DMS79 (cell line): ENCODE measurements at regions not wholly inside any gene's neighbourhood (a gene's known extent, or its start where the extent isn't known, plus 50 kb on each side); places are given as distances from the start of the nearest gene placed in this dataset.

Experiments
- DNase-seq: peaks from one replicate; lab custom pipeline; 2025; lab: John Stamatoyannopoulos, UW

- DNase-seq: peak; percentile 82
These were observed 234.4 kb upstream of the TBL1XR1 start for GRCh38 chr3:177431525-177432176.

- DNase-seq: no peak
These were observed 238.0 kb upstream of the TBL1XR1 start for GRCh38 chr3:177435301-177435700.

GRCh38 chr3:177437513-177438337 lies 240.4 kb upstream of the TBL1XR1 start:
- DNase-seq: no peak

- no peak for DNase-seq
These were observed 241.4 kb upstream of the TBL1XR1 start for GRCh38 chr3:177438596-177439220.

GRCh38 chr3:177439694-177440269 lies 242.5 kb upstream of the TBL1XR1 start:
- DNase-seq: no peak

GRCh38 chr3:177440456-177441104 lies 243.3 kb upstream of the TBL1XR1 start:
- no peak for DNase-seq

GRCh38 chr3:177441276-177441812 lies 244.1 kb upstream of the TBL1XR1 start:
- no peak for DNase-seq

GRCh38 chr3:177441813-177442646 lies 244.7 kb upstream of the TBL1XR1 start:
- no peak for DNase-seq

- DNase-seq: no peak
These were observed 246.2 kb upstream of the TBL1XR1 start for GRCh38 chr3:177443469-177443868.

- no peak for DNase-seq
These were observed 247.4 kb upstream of the TBL1XR1 start for GRCh38 chr3:177444696-177445095.

GRCh38 chr3:177445549-177445948 lies 248.3 kb upstream of the TBL1XR1 start:
- DNase-seq: no peak

- DNase-seq: no peak
These were observed 248.9 kb upstream of the TBL1XR1 start for GRCh38 chr3:177446165-177446601.

- peak; percentile 16 for DNase-seq
These were observed 250.7 kb upstream of the TBL1XR1 start for GRCh38 chr3:177447938-177448337.

- DNase-seq: no peak
These were observed 251.7 kb upstream of the TBL1XR1 start for GRCh38 chr3:177448987-177449359.

GRCh38 chr3:177449360-177450006 lies 252.2 kb upstream of the TBL1XR1 start:
- DNase-seq: no peak

- DNase-seq: no peak
These were observed 254.0 kb upstream of the TBL1XR1 start for GRCh38 chr3:177451301-177451750.

- no peak for DNase-seq
These were observed 254.9 kb upstream of the TBL1XR1 start for GRCh38 chr3:177451864-177452830.

GRCh38 chr3:177452831-177453450 lies 255.7 kb upstream of the TBL1XR1 start:
- DNase-seq: no peak

- no peak for DNase-seq
These were observed 256.2 kb upstream of the TBL1XR1 start for GRCh38 chr3:177453451-177453844.
